Hepatocyte (in vitro differentiated cells): ENCODE measurements at regions not wholly inside any gene's neighbourhood (a gene's known extent, or its start where the extent isn't known, plus 50 kb on each side); places are given as distances from the start of the nearest gene placed in this dataset.

Experiments
- DNase-seq: peaks from one replicate; pipeline ENCODE4 v3.0.0-alpha.2; 2016; ENCODE audit warnings: low spot score
- H2AFZ ChIP-seq: fragments of 200-600 bp; sonication (generic); 2 replicates; pipeline ENCODE4 v1.6.0; 2016; ENCODE audit warnings: antibody characterized with exemption, mild to moderate bottlenecking
- H3K27ac ChIP-seq: fragments of 200-600 bp; sonication (generic); 2 replicates; pipeline ENCODE4 v1.5.1; 2016; ENCODE audit warnings: mild to moderate bottlenecking
- H3K27me3 ChIP-seq: fragments of 200-600 bp; sonication (generic); 2 replicates; pipeline ENCODE4 v1.6.1; 2016
- H3K36me3 ChIP-seq: fragments of 200-600 bp; sonication (generic); replicated peaks from 2 replicates; pipeline ENCODE4 v1.5.1; 2016; ENCODE audit warnings: low read depth; ENCODE audit not compliant: insufficient read depth
- H3K4me1 ChIP-seq: fragments of 200-600 bp; sonication (generic); 2 replicates; pipeline ENCODE4 v1.5.1; 2016; ENCODE audit warnings: mild to moderate bottlenecking, moderate library complexity; ENCODE audit not compliant: insufficient read depth
- H3K4me2 ChIP-seq: fragments of 200-600 bp; sonication (generic); 2 replicates; pipeline ENCODE4 v1.6.0; 2016
- H3K4me3 ChIP-seq: fragments of 200-600 bp; sonication (generic); 2 replicates; pipeline ENCODE4 v1.5.1; 2016; ENCODE audit warnings: mild to moderate bottlenecking
- H3K79me2 ChIP-seq: fragments of 200-600 bp; sonication (generic); 2 replicates; pipeline ENCODE4 v1.6.0; 2017; ENCODE audit warnings: mild to moderate bottlenecking
- H3K9me2 ChIP-seq: fragments of 200-600 bp; sonication (generic); replicated peaks from 2 replicates; pipeline ENCODE4 v1.6.0; 2017; ENCODE audit warnings: mild to moderate bottlenecking; ENCODE audit not compliant: insufficient read depth
- H3K9me3 ChIP-seq: fragments of 200-600 bp; sonication (generic); 2 replicates; pipeline ENCODE4 v1.5.1; 2016; ENCODE audit warnings: low read depth, mild to moderate bottlenecking
- H4K20me1 ChIP-seq: fragments of 200-600 bp; sonication (generic); 2 replicates; pipeline ENCODE4 v1.6.0; 2016; ENCODE audit warnings: mild to moderate bottlenecking; ENCODE audit not compliant: insufficient read depth, poor library complexity, severe bottlenecking
- CTCF ChIP-seq: fragments of 200-600 bp; sonication (generic); IDR thresholded peaks from 2 replicates; pipeline ENCODE4 v1.5.1; 2016; ENCODE audit warnings: antibody characterized with exemption, mild to moderate bottlenecking; ENCODE audit not compliant: poor library complexity
- EZH2 ChIP-seq: fragments of 200-600 bp; sonication (generic); IDR thresholded peaks from 2 replicates; pipeline ENCODE4 v1.6.1; 2016; ENCODE audit warnings: antibody characterized with exemption, mild to moderate bottlenecking, borderline replicate concordance
- EZH2phosphoT487 ChIP-seq: fragments of 200-600 bp; sonication (generic); IDR thresholded peaks from one replicate; pipeline ENCODE4 v1.6.1; 2018; ENCODE audit warnings: antibody characterized with exemption, mild to moderate bottlenecking, low read depth, moderate library complexity; ENCODE audit not compliant: unreplicated experiment, severe bottlenecking
- WGBS: methylation state at CpG from one replicate; pipeline ENCODE4 v1.1.6; 2016; ENCODE audit warnings: low lambda C conversion rate; ENCODE audit errors: missing lambda C conversion rate; 5-methylcytosine and 5-hydroxymethylcytosine counted together

GRCh38 chr7:25619963-25620799 lies 391.9 kb upstream of the NPVF start:
- Histone ChIP-seq H3K4me3 (no peak overlapping the region), H3K9me2 (no peaks in the 10 kb centered on the region), H3K4me1 (peaks cover 21% of the 10 kb centered on the region), H3K79me2 (no peaks in the 10 kb centered on the region), H3K36me3 (no peaks in the 10 kb centered on the region), H3K27me3 (no peaks in the 10 kb centered on the region), H2AFZ (no peak overlapping the region), H4K20me1 (no peaks in the 10 kb centered on the region), H3K4me2 (peak overlapping the region; percentile 20), H3K9me3 (no peaks in the 10 kb centered on the region), H3K27ac (peak overlapping the region; percentile 82)
- DNase-seq, result peak; percentile 51
- WGBS, result 47% methylated on average over 8 of the region's 8 CpGs
- TF ChIP-seq CTCF (no peak), EZH2phosphoT487 (no peak), EZH2 (no peak)

- peaks cover 15% of the 10 kb centered on the region for H3K4me1 ChIP-seq
- no peak overlapping the region for H2AFZ ChIP-seq
- H3K9me2 ChIP-seq, result no peaks in the 10 kb centered on the region
- H3K27me3 ChIP-seq, result no peaks in the 10 kb centered on the region
- no peaks in the 10 kb centered on the region for H3K79me2 ChIP-seq
- H4K20me1 ChIP-seq, result no peaks in the 10 kb centered on the region
- H3K36me3 ChIP-seq, result no peaks in the 10 kb centered on the region
- no peak for TF ChIP-seq EZH2
- no peak for TF ChIP-seq CTCF
- no peak for TF ChIP-seq EZH2phosphoT487
- WGBS, result 87% methylated on average over 2 of the region's 2 CpGs
- no peak overlapping the region for H3K4me3 ChIP-seq
- no peak overlapping the region for H3K4me2 ChIP-seq
- no peak for DNase-seq
- no peaks in the 10 kb centered on the region for H3K9me3 ChIP-seq
- no peak overlapping the region for H3K27ac ChIP-seq
Observed at GRCh38 chr7:25621993-25622392, 393.7 kb upstream of the NPVF start.

- Histone ChIP-seq H2AFZ (no peak overlapping the region), H3K9me3 (no peaks in the 10 kb centered on the region), H3K9me2 (no peaks in the 10 kb centered on the region), H3K36me3 (no peaks in the 10 kb centered on the region), H3K79me2 (no peaks in the 10 kb centered on the region), H3K4me1 (peaks cover 15% of the 10 kb centered on the region), H3K4me2 (no peak overlapping the region), H3K27me3 (no peaks in the 10 kb centered on the region), H3K27ac (no peak overlapping the region), H3K4me3 (no peak overlapping the region), H4K20me1 (no peaks in the 10 kb centered on the region)
- no peak for DNase-seq
- no peak for TF ChIP-seq CTCF
- TF ChIP-seq EZH2, result no peak
- no peak for TF ChIP-seq EZH2phosphoT487
- WGBS, result 46% methylated on average over 3 of the region's 3 CpGs
Observed at GRCh38 chr7:25622695-25623094, 394.4 kb upstream of the NPVF start.

- Histone ChIP-seq H3K79me2 (no peaks in the 10 kb centered on the region), H2AFZ (no peak overlapping the region), H3K4me3 (no peak overlapping the region), H3K27me3 (no peaks in the 10 kb centered on the region), H4K20me1 (no peaks in the 10 kb centered on the region), H3K36me3 (no peaks in the 10 kb centered on the region), H3K4me2 (no peak overlapping the region), H3K9me3 (no peaks in the 10 kb centered on the region), H3K4me1 (peaks cover 15% of the 10 kb centered on the region), H3K27ac (no peak overlapping the region), H3K9me2 (no peaks in the 10 kb centered on the region)
- WGBS, result 92% methylated on average over 3 of the region's 3 CpGs
- no peak for DNase-seq
- TF ChIP-seq CTCF (no peak), EZH2phosphoT487 (no peak)
Observed at GRCh38 chr7:25624051-25624450, 395.8 kb upstream of the NPVF start.
